ENCODE measurements at regions not wholly inside any gene's neighbourhood (a gene's known extent, or its start where the extent isn't known, plus 50 kb on each side); places are given as distances from the start of the nearest gene placed in this dataset.

DNA sequence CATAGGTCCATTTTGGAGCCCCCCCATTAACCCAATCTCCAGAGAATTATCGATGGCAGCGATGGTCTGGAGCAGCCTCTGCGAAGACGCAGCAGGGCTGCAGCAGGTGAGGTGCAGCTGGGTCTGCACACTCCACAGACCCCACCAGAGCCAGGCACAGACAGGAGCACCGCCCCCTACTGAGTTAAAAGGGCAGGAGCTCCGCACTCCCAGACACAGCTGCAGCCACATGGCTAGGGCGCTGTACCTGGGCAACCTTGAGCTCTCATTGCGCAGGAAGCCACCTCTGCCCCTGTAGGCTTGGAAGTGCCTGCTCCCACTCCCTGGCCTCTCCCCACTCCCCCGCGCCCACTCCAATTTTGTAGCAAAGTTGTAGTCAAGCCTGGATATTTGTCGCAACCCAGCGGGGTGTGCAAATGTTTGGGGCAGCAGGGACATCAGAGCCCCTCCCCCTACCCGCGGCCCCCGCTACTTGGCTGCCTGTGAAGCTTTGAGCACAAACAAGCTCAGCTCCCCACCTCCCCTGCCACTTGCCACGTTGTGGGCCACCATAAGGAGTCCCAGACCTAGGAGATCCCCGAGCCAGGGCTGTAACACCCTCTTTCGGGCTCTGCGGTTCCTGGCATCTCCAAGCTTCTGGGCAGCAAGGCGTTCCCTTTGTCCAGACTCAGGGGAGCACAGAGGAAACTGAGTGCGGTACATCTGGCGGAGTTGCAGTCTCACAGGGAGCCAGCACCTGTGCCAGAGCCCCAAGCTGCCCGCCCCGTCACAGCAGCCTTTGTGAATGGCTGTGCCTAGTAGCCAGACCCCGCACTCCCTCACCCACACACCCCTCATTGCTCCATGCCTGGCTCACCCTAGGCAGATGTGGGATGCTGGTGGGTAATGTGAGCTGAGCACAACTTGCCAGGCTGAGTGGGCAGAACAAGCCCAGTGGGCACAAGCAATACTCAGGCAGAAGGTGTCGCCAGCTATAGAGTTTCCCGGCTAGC, 949.7 kb upstream of the SLITRK1 start:
- TF ChIP-seq, protein P1, sequence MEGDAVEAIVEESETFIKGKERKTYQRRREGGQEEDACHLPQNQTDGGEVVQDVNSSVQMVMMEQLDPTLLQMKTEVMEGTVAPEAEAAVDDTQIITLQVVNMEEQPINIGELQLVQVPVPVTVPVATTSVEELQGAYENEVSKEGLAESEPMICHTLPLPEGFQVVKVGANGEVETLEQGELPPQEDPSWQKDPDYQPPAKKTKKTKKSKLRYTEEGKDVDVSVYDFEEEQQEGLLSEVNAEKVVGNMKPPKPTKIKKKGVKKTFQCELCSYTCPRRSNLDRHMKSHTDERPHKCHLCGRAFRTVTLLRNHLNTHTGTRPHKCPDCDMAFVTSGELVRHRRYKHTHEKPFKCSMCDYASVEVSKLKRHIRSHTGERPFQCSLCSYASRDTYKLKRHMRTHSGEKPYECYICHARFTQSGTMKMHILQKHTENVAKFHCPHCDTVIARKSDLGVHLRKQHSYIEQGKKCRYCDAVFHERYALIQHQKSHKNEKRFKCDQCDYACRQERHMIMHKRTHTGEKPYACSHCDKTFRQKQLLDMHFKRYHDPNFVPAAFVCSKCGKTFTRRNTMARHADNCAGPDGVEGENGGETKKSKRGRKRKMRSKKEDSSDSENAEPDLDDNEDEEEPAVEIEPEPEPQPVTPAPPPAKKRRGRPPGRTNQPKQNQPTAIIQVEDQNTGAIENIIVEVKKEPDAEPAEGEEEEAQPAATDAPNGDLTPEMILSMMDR (IDR thresholded peaks at IDR 0.05), result no peak

DNA sequence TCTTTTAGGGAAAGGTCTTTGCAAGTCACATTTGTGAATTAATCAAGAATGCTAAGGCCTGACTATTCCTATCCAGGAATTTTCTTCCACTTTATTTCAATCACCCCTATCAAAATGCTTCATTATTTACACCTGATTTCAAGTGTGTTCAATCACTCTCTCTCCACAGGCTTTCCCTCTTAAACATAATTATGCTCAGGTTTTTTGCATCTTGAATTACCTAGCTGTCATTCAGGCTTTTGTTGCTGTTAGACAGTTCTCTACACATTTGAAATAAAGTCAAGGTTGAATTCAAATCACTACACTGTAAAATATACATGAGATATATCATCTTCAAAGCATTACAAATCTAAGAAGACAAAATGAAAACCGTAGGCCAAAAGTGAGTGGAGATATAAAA, 941.3 kb upstream of the SLITRK1 start:
- TF ChIP-seq, protein P1 (IDR thresholded peaks at IDR 0.05), result no peak

DNA sequence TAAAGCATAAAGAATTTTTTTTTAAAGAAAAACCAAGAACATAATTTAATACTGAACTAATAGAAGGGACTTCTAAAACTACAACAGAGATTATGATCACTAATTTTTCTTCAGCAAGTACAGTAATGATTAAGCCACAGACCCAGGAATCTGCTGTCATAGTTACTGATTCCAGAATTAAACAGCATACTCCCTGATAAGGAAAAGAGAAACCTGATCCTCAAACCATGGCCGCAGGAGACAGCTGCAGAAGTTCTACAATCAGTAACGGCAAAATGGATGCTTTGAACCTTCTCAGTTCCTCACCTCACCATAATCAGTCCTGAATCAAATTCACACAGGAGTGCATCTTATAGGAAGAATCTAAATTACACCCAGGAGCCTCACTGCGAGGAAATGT, 939.0 kb upstream of the SLITRK1 start:
- TF ChIP-seq, protein P1 (IDR thresholded peaks at IDR 0.05), result no peak

DNA sequence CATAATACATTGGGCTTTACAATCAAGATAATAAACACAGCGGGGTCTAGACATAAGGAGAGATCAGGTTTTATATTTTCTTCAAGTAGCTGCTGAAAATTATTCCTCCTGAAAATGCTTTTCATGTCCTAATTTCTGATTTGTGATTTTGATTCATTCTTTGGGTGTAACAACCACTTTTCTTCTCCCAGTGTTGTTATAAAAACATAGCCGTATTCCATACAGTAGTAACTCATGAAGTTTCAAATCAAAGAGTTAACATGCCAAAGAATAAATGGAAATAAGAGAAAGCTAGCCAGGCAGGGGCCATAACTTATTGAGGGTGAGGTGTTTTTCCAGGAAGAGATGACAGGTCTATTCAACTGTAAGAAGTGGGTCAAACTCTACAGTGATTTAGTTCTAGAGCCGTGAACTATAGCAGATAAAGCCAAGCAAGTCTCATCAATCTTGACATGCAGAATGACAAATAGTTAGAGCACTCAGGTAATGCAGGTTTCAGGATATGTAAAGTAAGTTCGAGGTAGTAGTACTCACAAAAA, 934.4 kb upstream of the SLITRK1 start:
- TF ChIP-seq, protein P1 (IDR thresholded peaks at IDR 0.05), result no peak

DNA sequence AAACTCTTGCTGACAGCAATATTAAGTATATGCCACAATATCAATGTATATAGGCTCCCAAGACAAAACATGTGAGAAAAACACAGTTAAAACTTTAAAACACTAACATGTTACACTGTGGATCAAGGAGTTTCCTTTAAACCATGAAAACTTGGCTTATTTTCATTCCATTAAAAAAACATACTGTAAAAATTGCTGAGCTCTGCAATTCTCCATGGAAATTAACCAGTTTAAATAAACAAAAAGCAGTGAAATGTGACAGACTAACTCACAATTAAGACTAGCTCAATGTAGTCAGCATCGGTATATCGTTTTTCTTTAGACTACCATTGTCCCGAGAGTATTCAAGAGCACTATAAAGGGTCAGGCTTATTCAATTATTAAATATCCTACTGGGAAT, 930.5 kb upstream of the SLITRK1 start:
- TF ChIP-seq, protein P1 (IDR thresholded peaks at IDR 0.05), result no peak

DNA sequence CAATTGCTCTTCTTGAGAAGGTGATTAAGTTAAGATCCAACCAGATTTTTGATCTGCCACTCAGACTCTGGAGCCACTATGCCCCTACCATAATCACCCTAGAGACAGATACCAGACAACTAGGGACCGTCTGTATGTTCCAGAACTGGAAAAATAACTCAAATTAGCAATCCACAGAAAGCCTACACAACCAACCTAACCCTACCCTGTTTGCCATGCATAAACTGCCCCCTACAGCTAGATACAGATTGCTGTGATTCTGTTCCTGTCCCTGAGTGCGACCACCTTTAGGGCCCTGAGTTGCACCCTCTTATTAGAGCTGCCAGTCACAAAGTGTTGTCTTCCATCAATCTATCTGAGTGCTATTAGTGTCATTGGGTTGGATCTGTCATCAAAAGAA, 929.8 kb upstream of the SLITRK1 start:
- TF ChIP-seq, protein P1 (IDR thresholded peaks at IDR 0.05), result no peak

DNA sequence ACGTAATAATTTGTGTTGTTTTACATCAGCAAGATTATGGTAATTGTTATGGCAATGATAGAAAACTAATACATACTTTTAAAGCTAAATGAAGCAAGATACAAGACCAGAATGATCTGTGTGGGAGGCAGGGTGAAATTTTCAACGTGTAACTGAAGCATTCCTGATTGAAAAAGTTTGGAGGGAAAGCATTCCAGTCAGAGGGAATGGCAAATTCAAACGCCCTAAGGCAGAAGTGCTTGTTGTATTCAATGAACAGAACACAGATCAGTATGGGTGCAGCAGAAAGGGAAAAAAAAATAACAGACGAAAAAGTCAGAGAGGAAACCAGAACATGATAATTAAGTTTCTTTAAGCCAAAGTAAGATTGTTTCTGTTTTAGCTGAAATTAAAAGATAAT, 928.5 kb upstream of the SLITRK1 start:
- TF ChIP-seq, protein P1 (IDR thresholded peaks at IDR 0.05), result no peak

Measured in LNCAP (cell line).